GM18873 (cell line): ENCODE measurements at regions not wholly inside any gene's neighbourhood (a gene's known extent, or its start where the extent isn't known, plus 50 kb on each side); places are given as distances from the start of the nearest gene placed in this dataset.
"Not testable (repeated sequence)": the region's sequence is repeated elsewhere in the genome, so short reads cannot be mapped to it uniquely, and the experiment has no call there.

Experiments used
- ATAC-seq: cut with Tn5 transposase; IDR thresholded peaks from one replicate; pipeline ENCODE4 v1.9.1; 2021; ENCODE audit warnings: mild to moderate bottlenecking, moderate library complexity, moderate number of reproducible peaks; ENCODE audit not compliant: unreplicated experiment, low FRiP score

DNA sequence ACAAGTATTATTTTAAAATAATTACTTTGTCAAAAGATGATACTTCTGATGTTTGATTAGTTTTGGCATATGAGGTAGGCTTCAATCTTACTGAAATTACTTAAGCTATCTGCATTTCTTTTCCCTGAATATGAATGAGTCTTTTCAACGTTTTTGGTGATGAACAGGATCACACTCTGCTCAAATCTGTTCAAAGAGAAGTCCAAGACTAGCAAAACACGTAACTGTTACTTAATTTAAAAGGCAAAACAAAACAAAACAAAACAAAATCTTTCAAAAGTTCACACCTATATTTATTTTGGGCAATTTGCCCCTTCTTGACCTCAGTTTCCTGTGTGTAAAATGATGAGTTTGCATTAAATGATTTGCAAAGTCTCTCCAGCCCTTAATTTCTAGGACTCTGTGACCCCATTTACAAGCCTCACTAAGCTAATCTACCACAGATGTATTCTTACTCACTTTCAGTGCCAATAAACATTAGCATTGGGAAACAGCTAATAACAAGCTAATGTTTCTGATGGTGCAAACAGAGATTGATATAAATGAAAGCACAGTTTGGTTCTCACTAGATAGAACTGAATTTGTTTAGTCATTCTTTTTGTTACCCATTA lies 865.4 kb downstream of the LTN1 start:
- no peak for ATAC-seq

DNA sequence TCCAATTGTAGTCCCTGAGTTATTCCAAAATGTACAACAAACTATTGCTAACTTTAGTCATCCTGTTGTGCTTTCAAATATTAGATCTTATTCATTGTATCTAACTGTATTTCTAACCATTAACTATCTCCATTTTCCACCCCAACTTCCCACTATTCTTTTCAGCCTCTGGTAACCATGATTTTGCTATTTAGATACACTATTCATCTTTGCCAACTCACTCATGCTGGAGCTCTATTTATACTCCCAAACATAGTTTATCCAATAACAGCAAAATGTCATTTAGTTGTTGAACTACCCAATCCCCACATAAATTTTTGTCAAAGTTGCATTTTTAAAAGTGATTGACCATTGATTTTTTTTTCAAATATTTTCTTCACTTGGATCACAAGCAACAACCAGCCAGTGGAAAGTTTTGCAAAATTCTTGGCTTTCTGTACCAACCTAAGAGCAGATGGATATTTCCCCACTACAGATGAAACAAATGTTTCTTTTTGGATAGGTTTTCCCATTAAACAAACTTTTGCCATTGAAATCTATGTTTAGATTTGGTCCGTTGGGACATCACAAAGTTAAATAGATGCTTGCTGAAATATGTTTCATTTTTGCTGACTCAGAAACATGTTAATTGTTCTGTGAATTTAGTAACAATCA lies 866.0 kb downstream of the LTN1 start:
- no peak for ATAC-seq

DNA sequence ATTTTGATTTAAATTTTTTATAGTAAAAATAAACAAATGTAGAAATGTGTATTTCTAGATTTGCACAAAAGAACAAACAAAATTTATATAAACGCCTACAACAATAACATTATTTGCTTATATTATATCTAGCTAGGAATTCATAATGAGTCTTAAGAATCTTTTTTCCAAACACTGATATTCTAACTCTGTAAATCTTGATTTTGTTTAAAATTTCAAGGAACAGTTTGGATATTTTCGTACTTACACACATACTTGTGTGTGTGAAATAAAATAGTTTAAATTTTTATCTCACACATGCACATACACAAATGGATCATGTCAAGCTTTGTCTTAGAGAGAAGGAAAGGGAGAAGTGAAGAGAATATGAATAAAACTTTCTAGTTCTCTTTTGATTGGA lies 868.1 kb downstream of the LTN1 start:
- ATAC-seq, result no peak

DNA sequence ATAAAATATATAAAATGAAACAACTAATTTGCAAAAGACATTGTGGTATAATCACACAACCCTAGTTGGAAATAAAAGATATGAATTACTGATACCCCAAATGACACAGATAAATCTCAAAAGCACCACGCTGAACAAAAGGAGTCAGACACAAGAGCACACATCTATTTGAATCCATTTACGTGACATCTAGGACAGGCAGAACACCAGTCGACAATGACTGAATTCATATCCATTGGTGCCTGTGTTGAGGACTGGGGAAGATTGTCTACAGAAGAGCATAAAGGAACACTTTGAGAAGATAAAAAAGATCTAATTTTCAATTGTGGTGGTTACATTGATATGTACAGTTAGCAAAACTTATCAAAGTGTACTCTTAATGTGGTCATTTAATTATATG lies 874.1 kb downstream of the LTN1 start:
- ATAC-seq, result no peak

GRCh38 chr21:28114986-28115385 lies 877.7 kb downstream of the LTN1 start:
- not testable (repeated sequence) for ATAC-seq

- ATAC-seq, result no peak
Observed at GRCh38 chr21:28113718-28114117, 879.0 kb downstream of the LTN1 start.

DNA sequence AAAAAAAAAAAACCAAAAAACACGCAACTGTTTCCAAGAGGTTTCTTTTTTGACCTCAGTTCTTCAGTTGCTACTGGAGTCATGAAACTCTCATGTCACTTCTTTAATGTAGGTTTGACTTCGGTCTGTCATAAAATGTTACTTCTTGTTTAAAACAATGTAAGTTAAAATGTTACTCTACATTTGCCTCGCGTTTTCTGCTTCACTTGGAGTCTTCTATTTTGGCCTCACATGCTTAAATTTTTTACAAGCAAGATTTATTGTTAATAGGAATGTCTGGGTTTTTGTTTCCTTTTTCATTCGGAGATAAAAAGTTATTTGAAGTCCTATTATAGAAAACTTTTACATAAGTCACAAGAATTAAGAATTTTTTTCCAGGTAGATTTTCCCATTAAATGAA lies 880.2 kb downstream of the LTN1 start:
- no peak for ATAC-seq

GRCh38 chr21:28111151-28111619 lies 881.5 kb downstream of the LTN1 start:
- ATAC-seq, result no peak

DNA sequence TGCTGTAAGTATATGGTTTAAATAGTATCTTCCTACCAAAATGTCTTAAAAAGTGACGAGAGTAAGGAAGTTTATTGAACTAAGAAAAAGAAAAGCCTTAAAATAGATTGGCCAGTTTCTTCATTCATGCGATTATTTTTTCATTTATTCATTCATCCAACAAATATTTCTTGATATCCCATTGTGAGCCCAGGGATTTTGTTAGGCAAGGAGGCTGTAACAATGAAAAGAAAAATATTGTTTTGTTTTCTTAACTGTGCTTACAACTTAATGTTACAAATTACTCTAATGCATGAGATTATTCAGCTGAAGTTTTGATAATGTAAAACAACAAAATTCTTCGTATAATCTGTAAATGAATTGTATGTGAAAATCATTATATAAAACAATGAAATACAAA lies 882.0 kb downstream of the LTN1 start:
- no peak for ATAC-seq

GRCh38 chr21:28110074-28110473 lies 882.6 kb downstream of the LTN1 start:
- no peak for ATAC-seq

DNA sequence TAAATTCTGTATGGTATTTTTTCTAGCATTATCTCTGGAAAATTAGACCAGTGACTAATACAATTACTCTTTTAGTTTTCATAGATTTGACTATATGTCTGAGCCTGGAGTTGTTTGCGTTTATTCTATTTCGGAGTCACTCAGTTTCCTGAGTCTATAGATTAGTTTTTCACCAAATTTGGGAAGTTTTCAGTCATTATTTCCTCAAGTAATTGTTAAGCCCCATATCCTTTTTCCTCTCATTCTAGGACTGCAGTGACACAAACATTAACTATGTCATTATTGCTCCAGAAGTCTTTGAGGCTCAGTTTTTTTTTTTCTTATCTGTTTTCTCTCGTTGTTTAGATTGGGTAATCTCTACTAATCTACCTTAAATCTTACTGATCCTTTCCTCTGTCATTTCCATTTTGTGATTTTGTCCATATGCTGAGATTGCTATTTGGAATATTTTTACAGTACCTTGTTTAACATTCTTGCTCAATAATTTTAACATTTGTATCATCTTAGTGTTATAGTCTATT lies 886.2 kb downstream of the LTN1 start:
- ATAC-seq, result no peak

DNA sequence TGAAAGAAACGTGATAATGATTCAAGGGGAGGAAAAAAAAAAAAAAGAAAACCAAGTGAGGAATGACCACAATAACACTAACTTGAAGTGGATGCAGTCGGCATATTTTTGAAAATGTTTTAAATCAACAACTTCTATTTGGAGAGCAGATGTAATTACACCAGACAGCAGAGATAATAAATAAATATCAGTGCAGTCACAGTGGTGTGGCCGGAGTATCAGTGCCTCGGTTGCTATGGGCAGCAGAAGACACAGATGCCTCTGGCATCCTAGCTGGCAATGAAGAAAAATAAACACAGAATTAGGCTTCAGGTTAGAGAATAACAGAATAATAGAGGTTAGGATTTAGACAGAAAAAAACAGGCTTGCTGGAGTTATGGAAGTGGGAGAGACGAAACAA lies 888.3 kb downstream of the LTN1 start:
- ATAC-seq, result no peak

DNA sequence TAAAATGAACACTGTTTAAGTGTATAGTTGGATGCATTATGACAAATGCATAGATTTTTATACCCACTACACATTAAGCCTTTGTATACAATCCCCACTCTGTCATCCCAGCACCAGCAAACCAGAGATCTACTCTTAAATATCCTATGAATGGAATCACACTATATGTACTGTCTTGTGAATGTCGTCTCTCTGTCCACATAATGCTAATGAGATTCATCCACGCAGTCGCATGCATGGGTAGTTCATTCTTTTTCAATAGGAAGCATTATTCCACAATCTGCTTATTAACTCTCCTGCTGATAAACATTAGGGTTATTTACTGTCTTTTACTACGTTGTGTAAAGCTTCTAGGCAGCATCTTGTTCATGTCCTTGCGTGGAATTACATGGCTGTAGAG lies 892.3 kb downstream of the LTN1 start:
- no peak for ATAC-seq

- ATAC-seq, result no peak
Observed at GRCh38 chr21:28099001-28099705, 893.5 kb downstream of the LTN1 start.

DNA sequence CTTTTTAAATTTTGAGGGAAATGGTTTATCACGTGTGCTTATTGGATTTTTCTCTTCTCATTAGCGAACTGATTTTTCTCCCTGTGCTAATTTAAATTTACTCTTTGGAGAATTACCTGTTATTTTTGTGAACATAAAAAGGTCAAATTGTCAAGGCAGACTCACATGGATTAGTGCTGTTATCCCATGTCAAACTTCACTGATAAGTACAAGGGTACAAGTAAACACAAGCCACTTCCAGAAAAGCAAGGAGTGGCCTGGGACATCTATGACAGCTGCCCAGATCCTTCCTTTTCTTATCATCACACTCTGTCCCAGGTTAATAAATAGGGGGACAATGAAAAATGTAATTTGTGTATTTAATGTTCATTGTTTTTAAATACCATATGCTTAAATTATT lies 901.2 kb downstream of the LTN1 start:
- ATAC-seq, result no peak

DNA sequence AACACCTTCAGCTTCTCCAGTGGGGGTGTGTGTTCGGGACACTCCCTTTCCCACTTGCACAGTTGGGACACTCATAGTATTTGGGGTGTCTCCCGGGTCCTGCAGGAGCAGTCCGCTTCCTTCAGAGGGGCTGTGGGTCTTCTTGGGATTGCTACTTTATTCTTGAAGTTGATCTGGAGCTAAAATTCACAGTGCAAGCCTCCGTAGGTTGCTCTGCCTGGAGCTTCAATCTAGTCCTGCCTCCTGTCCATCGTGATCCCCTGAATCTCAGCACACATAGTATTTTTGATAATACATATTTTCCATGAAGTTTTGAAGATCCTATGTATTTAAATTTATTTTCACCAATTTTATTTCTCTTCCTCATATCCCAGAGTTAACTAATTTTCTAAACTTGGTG lies 902.1 kb downstream of the LTN1 start:
- no peak for ATAC-seq

DNA sequence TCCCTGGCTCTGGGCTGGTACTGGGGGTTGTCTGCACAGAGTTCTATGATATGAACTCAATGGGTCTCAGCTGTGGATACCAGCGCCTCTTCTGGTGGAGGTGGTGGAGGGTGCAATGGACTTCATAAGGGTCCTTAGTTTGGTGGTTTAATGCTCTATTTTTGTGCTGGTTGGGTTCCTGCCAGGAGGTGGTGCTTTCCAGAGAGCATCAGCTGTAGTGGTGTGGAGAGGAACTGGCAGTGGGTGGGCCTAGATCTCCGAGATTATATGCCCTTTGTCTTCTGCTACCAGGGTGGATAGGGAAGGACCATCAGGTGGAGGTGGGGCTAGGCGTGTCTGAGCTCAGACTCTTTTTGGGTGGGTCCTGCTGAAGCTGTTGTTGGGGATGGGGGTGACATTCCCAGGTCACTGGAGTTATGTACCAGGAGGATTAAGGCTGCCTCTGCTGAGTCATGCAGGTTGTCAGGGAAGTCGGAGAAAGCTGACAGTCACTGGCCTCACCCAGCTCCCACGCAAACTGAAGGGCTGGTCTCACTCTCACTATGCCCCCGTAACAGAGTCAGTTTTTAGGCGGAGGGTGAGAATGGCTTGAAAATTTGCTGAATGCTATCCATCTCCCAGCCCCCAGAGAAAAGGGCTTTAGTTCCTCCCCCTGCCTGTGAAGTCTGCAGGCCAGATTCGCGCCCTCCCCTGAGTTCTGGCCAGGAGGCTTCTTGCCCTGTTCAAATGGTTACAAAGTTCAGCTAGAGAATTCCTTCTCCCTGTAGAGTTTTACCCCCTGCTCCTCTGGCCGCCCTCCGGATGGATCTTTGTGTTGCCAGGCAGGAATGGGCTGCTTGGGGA lies 902.9 kb downstream of the LTN1 start:
- no peak for ATAC-seq

GRCh38 chr21:28086861-28087581 lies 905.7 kb downstream of the LTN1 start:
- ATAC-seq, result no peak

- no peak for ATAC-seq
Observed at GRCh38 chr21:28084951-28085350, 907.7 kb downstream of the LTN1 start.

GRCh38 chr21:28083350-28083749 lies 909.3 kb downstream of the LTN1 start:
- ATAC-seq, result no peak
